Neural cell (in vitro differentiated cells): ENCODE measurements at regions not wholly inside any gene's neighbourhood (a gene's known extent, or its start where the extent isn't known, plus 50 kb on each side); places are given as distances from the start of the nearest gene placed in this dataset.

Experiments used
- H2AFZ ChIP-seq: fragments of 200-600, 300-800 bp; sonication (generic), shearing (Covaris generic); 2 replicates; pipeline ENCODE4 v1.6.0; 2014; ENCODE audit warnings: low read depth, mild to moderate bottlenecking, antibody characterized with exemption, low read length, moderate library complexity
- H3F3A ChIP-seq: fragments of 200-600 bp; shearing (Covaris generic); 2 replicates; pipeline ENCODE4 v1.6.1; 2016; ENCODE audit warnings: mild to moderate bottlenecking, moderate library complexity, mixed read lengths, antibody characterized with exemption, low read length; ENCODE audit not compliant: insufficient read depth, poor library complexity, severe bottlenecking
- H3K27ac ChIP-seq: fragments of 200-600, 300-800 bp; sonication (generic), shearing (Covaris generic); 2 replicates; pipeline ENCODE4 v1.5.1; 2014; ENCODE audit warnings: mild to moderate bottlenecking, low read length, moderate library complexity
- H3K27me3 ChIP-seq: fragments of 300-800, 200-600 bp; sonication (generic), shearing (Covaris generic); 2 replicates; pipeline ENCODE4 v1.6.0; 2014; ENCODE audit warnings: mild to moderate bottlenecking, low read depth, low read length, moderate library complexity; ENCODE audit not compliant: insufficient read depth
- H3K36me3 ChIP-seq: fragments of 300-800, 200-600 bp; sonication (generic), shearing (Covaris generic); 2 replicates; pipeline ENCODE4 v1.5.1; 2014; ENCODE audit warnings: mild to moderate bottlenecking, antibody characterized with exemption, low read length, moderate library complexity; ENCODE audit not compliant: insufficient read depth
- H3K4me2 ChIP-seq: fragments of 300-800, 200-600 bp; sonication (generic), shearing (Covaris generic); 2 replicates; pipeline ENCODE4 v1.6.0; 2014; ENCODE audit warnings: mild to moderate bottlenecking, low read length
- H3K4me3 ChIP-seq: fragments of 300-800, 200-600 bp; sonication (generic), shearing (Covaris generic); 2 replicates; pipeline ENCODE4 v1.5.1; 2014; ENCODE audit warnings: mild to moderate bottlenecking, low read length, moderate library complexity
- H3K79me2 ChIP-seq: fragments of 200-600 bp; shearing (Covaris generic); replicated peaks from 2 replicates; pipeline ENCODE4 v1.6.0; 2014; ENCODE audit warnings: mild to moderate bottlenecking, low read length, moderate library complexity; ENCODE audit not compliant: insufficient read depth
- H3K9ac ChIP-seq: fragments of 300-800, 200-600 bp; sonication (generic), shearing (Covaris generic); 2 replicates; pipeline ENCODE4 v1.6.1; 2016; ENCODE audit warnings: mild to moderate bottlenecking, low read length, mixed read lengths
- H3K9me2 ChIP-seq: fragments of 200-600 bp; shearing (Covaris generic); 2 replicates; pipeline ENCODE4 v1.6.1; 2016; ENCODE audit warnings: mild to moderate bottlenecking, low read length, mixed read lengths; ENCODE audit not compliant: insufficient read depth
- H3K9me3 ChIP-seq: fragments of 200-600, 300-800 bp; sonication (generic), shearing (Covaris generic); 2 replicates; pipeline ENCODE4 v1.6.1; 2016; ENCODE audit warnings: mild to moderate bottlenecking, mixed run types, low read length, moderate library complexity, mixed read lengths
- H4K20me1 ChIP-seq: fragments of 200-600 bp; shearing (Covaris generic); 2 replicates; pipeline ENCODE4 v1.6.1; 2016; ENCODE audit warnings: mild to moderate bottlenecking, mixed run types; ENCODE audit not compliant: insufficient read depth
- EP300 ChIP-seq: fragments of 450-650 bp; conservative IDR thresholded peaks from 2 replicates; pipeline ENCODE4 v1.6.1; 2014; ENCODE audit warnings: antibody characterized with exemption, mild to moderate bottlenecking, moderate library complexity; ENCODE audit not compliant: poor library complexity, severe bottlenecking
- EZH2 ChIP-seq: fragments of 200-600, 300-800 bp; shearing (Covaris generic), sonication (generic); IDR thresholded peaks from 2 replicates; pipeline ENCODE4 v1.6.1; 2014; ENCODE audit warnings: antibody characterized with exemption, low read length, borderline replicate concordance, mild to moderate bottlenecking; ENCODE audit not compliant: insufficient read depth, poor library complexity, severe bottlenecking
- MXI1 ChIP-seq: fragments of 450-650 bp; conservative IDR thresholded peaks from 2 replicates; pipeline ENCODE4 v1.6.1; 2014; ENCODE audit warnings: antibody characterized with exemption, mild to moderate bottlenecking; ENCODE audit not compliant: poor library complexity, severe bottlenecking
- POLR2AphosphoS5 ChIP-seq: IDR thresholded peaks from 2 replicates; pipeline ENCODE4 v1.6.1; 2012
- RAD21 ChIP-seq: fragments of 450-650 bp; conservative IDR thresholded peaks from 2 replicates; pipeline ENCODE4 v1.6.1; 2014; ENCODE audit warnings: antibody characterized with exemption, mild to moderate bottlenecking, moderate library complexity
- SMC3 ChIP-seq: fragments of 450-650 bp; conservative IDR thresholded peaks from 2 replicates; pipeline ENCODE4 v1.6.1; 2014; ENCODE audit warnings: antibody characterized with exemption, mild to moderate bottlenecking, moderate library complexity; ENCODE audit not compliant: poor library complexity
- TAF1 ChIP-seq: IDR thresholded peaks from 2 replicates; pipeline ENCODE4 v1.6.1; 2012; ENCODE audit warnings: low read depth
- TF ChIP-seq, protein P1 (sequence below): fragments of 450-650 bp; IDR thresholded peaks from 2 replicates; pipeline ENCODE4 v1.5.1; 2014; ENCODE audit warnings: antibody characterized with exemption, mild to moderate bottlenecking, moderate library complexity; ENCODE audit not compliant: poor library complexity, severe bottlenecking
- TF ChIP-seq, protein P2 (sequence below): IDR thresholded peaks from 2 replicates; pipeline ENCODE4 v1.6.1; 2012; ENCODE audit warnings: borderline replicate concordance

DNA sequence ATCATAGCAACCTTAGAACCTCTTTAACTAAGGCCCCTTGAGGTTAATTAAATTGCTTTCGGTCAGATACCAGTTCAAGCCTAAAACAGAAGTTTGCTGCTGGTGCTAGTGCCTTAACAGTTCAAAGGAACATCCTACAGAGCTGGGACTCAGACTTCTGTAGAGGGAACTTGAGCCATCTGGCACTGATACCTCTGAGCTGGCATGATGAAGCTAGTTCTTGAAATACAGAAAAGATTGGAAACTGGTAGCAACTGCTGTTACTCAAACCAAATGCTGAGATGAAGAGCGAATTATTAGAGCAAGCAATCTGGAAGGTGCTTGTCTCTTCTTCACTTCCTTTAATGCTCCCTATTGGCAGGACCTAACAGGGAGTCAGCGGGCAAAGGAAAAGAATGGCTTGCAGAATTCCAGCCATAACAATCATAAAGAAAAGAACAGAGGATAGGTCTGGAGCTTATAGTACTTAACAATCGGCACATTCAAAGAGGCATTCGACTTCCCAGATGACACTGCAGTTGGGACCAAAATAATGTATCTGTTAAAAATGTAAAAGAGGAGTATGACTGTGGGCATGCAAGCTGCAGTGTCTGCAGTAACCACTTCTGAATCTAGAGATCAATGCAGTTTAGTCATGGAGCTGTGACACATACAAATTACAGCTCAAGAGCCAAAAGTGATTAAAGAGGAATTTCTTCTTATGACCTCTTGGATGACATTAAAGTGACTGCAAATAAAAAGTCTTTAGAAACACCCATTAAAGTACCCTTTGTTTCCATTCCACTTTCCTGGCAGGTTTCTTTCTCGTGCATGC is 298.9 kb downstream of the PDGFC start:
- Histone ChIP-seq H4K20me1 (no peaks in the 10 kb centered on the region), H3K4me3 (no peak overlapping the region), H3K9me3 (no peaks in the 10 kb centered on the region), H3K4me2 (no peak overlapping the region), H3K27me3 (no peaks in the 10 kb centered on the region), H3F3A (no peaks in the 10 kb centered on the region), H3K27ac (no peak overlapping the region), H2AFZ (no peak overlapping the region), H3K79me2 (no peaks in the 10 kb centered on the region), H3K9me2 (no peaks in the 10 kb centered on the region), H3K36me3 (no peaks in the 10 kb centered on the region), H3K9ac (no peak overlapping the region)
- TF ChIP-seq POLR2AphosphoS5 (no peak), TAF1 (no peak), EP300 (no peak), RAD21 (no peak), SMC3 (no peak), EZH2 (no peak), MXI1 (no peak)
- TF ChIP-seq, protein P1, sequence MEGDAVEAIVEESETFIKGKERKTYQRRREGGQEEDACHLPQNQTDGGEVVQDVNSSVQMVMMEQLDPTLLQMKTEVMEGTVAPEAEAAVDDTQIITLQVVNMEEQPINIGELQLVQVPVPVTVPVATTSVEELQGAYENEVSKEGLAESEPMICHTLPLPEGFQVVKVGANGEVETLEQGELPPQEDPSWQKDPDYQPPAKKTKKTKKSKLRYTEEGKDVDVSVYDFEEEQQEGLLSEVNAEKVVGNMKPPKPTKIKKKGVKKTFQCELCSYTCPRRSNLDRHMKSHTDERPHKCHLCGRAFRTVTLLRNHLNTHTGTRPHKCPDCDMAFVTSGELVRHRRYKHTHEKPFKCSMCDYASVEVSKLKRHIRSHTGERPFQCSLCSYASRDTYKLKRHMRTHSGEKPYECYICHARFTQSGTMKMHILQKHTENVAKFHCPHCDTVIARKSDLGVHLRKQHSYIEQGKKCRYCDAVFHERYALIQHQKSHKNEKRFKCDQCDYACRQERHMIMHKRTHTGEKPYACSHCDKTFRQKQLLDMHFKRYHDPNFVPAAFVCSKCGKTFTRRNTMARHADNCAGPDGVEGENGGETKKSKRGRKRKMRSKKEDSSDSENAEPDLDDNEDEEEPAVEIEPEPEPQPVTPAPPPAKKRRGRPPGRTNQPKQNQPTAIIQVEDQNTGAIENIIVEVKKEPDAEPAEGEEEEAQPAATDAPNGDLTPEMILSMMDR: no peak

DNA sequence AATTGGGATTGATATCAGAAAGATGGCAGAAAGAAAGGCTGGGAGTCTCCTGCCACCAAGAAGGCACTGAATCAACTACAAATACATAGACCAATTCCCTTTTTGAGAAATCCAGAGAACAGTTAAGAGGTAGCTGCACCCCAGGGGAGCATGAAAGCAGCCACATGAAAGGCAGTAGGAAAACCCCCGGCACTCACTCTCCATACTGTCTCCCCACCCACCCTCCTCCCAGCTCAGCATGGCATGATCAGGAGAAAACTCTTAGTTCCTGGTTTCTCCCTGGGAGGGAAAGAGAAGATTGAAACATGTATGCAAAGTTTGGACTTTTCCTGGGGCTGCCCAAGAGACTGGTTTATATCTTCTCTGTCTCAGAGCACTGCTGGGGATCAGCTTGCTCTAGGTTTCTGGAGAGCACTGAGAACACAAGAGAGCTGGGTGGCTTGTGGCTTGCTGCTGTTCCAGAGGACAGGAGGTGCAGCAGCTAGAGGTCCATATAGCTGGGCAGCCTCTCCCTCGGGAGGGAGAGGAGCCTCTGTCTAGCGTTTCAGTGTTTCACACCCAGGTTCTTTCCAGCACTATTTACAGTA is 305.7 kb downstream of the PDGFC start:
- no peak for TF ChIP-seq POLR2AphosphoS5
- TF ChIP-seq MXI1: no peak
- no peak overlapping the region for H3K4me3 ChIP-seq
- no peaks in the 10 kb centered on the region for H4K20me1 ChIP-seq
- H3K9ac ChIP-seq: no peak overlapping the region
- H3F3A ChIP-seq: no peaks in the 10 kb centered on the region
- H3K9me2 ChIP-seq: no peaks in the 10 kb centered on the region
- no peaks in the 10 kb centered on the region for H3K9me3 ChIP-seq
- no peak overlapping the region for H3K27ac ChIP-seq
- H2AFZ ChIP-seq: no peak overlapping the region
- H3K27me3 ChIP-seq: no peaks in the 10 kb centered on the region
- no peaks in the 10 kb centered on the region for H3K79me2 ChIP-seq
- H3K4me2 ChIP-seq: no peak overlapping the region
- H3K36me3 ChIP-seq: no peaks in the 10 kb centered on the region

DNA sequence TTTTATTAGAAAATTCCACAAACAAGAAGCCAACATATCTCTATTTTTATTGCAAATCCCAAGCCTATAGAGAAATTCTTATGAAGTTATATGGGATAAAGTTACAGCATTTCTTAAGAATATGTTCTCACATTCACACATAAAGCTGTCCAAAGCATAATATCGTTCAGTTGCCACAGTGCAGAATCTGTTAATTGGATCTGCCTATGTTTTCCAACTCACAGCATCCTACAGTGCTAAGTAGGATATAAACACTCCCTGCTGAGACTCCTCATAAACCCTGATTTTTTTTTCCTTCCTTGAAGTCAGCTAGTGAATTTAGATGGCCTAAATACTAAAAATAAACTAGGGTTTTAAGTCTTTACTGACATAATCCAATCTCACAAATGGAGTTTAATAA is 307.9 kb downstream of the PDGFC start:
- H3K9me2 ChIP-seq: no peaks in the 10 kb centered on the region
- H3K4me2 ChIP-seq: no peak overlapping the region
- H2AFZ ChIP-seq: no peak overlapping the region
- no peak overlapping the region for H3K4me3 ChIP-seq
- no peaks in the 10 kb centered on the region for H3K79me2 ChIP-seq
- H3K9ac ChIP-seq: no peak overlapping the region
- no peaks in the 10 kb centered on the region for H3F3A ChIP-seq
- no peak overlapping the region for H3K27ac ChIP-seq
- H3K27me3 ChIP-seq: no peaks in the 10 kb centered on the region
- H3K9me3 ChIP-seq: no peaks in the 10 kb centered on the region
- no peaks in the 10 kb centered on the region for H3K36me3 ChIP-seq
- H4K20me1 ChIP-seq: no peaks in the 10 kb centered on the region
- TF ChIP-seq RAD21: no peak
- no peak for TF ChIP-seq EZH2
- TF ChIP-seq MXI1: no peak
- TF ChIP-seq, protein P2, sequence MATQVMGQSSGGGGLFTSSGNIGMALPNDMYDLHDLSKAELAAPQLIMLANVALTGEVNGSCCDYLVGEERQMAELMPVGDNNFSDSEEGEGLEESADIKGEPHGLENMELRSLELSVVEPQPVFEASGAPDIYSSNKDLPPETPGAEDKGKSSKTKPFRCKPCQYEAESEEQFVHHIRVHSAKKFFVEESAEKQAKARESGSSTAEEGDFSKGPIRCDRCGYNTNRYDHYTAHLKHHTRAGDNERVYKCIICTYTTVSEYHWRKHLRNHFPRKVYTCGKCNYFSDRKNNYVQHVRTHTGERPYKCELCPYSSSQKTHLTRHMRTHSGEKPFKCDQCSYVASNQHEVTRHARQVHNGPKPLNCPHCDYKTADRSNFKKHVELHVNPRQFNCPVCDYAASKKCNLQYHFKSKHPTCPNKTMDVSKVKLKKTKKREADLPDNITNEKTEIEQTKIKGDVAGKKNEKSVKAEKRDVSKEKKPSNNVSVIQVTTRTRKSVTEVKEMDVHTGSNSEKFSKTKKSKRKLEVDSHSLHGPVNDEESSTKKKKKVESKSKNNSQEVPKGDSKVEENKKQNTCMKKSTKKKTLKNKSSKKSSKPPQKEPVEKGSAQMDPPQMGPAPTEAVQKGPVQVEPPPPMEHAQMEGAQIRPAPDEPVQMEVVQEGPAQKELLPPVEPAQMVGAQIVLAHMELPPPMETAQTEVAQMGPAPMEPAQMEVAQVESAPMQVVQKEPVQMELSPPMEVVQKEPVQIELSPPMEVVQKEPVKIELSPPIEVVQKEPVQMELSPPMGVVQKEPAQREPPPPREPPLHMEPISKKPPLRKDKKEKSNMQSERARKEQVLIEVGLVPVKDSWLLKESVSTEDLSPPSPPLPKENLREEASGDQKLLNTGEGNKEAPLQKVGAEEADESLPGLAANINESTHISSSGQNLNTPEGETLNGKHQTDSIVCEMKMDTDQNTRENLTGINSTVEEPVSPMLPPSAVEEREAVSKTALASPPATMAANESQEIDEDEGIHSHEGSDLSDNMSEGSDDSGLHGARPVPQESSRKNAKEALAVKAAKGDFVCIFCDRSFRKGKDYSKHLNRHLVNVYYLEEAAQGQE: no peak
- TF ChIP-seq EP300: no peak
